OCI-LY1 (cell line): ENCODE measurements at regions not wholly inside any gene's neighbourhood (a gene's known extent, or its start where the extent isn't known, plus 50 kb on each side); places are given as distances from the start of the nearest gene placed in this dataset.

ENCODE experiments used
- EZH2 ChIP-seq: fragments of 200-600 bp; sonication (generic), shearing (Covaris generic); IDR thresholded peaks from 2 replicates; pipeline ENCODE4 v1.8.0; 2017; ENCODE audit warnings: borderline replicate concordance, mixed run types, mild to moderate bottlenecking, antibody characterized with exemption, low read length, moderate library complexity, mixed read lengths
- TF ChIP-seq, protein P1 (sequence below): fragments of 200-600 bp; sonication (generic), shearing (Covaris generic); IDR thresholded peaks from 2 replicates; pipeline ENCODE4 v1.5.1; 2017; ENCODE audit warnings: mild to moderate bottlenecking, antibody characterized with exemption, low read length, moderate library complexity, mixed read lengths

DNA sequence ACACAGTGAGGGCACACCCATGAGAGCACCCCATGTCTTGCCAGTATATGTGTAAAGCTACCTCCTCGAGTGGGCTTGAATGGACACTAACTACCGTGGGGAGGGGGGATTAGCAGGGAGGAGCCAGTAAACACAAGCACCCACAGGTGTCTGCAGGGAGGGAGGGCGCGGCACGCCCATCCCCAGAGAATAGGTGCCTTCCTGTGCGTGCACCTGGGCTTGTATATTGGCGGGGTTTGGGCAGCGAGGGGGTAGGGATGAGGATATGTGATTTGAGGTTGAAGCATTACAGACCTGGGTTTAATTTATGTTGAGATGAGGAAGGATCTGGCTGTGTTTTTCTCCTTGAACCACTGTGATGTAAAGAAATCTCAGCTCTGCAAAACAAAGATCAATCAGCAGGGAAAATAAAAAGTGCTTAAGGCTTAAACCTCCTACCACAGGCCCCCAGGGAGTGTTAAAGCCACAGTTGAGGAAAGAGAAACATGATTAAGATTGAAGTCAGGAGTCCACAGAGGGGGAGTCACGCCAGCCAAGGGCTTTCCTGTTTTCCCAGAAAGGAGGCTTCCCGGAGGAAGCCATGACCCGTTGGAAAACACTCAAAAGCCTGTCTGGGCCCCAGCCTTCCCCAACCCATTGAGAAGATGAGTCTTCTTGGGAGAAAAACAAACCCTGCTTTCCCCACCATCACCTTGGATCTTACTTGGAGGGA, 80.0 kb downstream of the CAMK2N1 start:
- TF ChIP-seq, protein P1, sequence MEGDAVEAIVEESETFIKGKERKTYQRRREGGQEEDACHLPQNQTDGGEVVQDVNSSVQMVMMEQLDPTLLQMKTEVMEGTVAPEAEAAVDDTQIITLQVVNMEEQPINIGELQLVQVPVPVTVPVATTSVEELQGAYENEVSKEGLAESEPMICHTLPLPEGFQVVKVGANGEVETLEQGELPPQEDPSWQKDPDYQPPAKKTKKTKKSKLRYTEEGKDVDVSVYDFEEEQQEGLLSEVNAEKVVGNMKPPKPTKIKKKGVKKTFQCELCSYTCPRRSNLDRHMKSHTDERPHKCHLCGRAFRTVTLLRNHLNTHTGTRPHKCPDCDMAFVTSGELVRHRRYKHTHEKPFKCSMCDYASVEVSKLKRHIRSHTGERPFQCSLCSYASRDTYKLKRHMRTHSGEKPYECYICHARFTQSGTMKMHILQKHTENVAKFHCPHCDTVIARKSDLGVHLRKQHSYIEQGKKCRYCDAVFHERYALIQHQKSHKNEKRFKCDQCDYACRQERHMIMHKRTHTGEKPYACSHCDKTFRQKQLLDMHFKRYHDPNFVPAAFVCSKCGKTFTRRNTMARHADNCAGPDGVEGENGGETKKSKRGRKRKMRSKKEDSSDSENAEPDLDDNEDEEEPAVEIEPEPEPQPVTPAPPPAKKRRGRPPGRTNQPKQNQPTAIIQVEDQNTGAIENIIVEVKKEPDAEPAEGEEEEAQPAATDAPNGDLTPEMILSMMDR, result no peak
- no peak for TF ChIP-seq EZH2
